ENCODE measurements at regions not wholly inside any gene's neighbourhood (a gene's known extent, or its start where the extent isn't known, plus 50 kb on each side); places are given as distances from the start of the nearest gene placed in this dataset.

DNA sequence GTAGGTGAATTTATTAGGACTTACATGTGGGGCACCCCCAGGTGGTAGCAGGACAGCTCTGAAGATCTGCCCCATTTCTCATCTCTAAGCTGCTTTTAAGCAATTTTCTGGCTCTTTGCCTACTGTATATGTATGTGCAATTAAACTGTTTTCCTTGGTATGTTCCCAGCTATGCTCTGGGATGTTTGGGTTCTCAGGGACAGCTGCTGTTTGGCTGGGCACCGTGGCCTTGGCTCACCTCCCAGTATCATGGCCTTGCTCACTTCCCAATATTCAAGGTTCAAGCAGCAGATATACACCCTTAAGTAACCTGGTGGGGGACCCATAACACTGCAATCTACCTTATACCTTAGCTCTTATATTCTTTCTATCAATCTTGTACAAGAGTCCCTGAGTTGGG lies 53.7 kb upstream of the KITLG start:
- no peak overlapping the region for H3K4me3 ChIP-seq (ENCODE audit: low read depth, low read length)
- DNase-seq = no peak
- Mint-ChIP-seq H3K27ac (ENCODE audit: unreplicated experiment) (peak overlapping the region; percentile 41), H3K4me3 (ENCODE audit: unreplicated experiment) (no peak overlapping the region), H3K36me3 (ENCODE audit: insufficient read depth, unreplicated experiment) (no peaks in the 10 kb centered on the region), H3K9me3 (ENCODE audit: unreplicated experiment) (peaks cover 12% of the 10 kb centered on the region), H3K27me3 (ENCODE audit: insufficient read depth, unreplicated experiment) (no peaks in the 10 kb centered on the region), H3K4me1 (ENCODE audit: low read depth, unreplicated experiment) (peaks cover 13% of the 10 kb centered on the region)
- CTCF ChIA-PET = no interaction called here
- intact Hi-C loops (cut with micrococcal nuclease; ENCODE audit: unreplicated experiment) = loop anchor here (10.0 kb wide), 1 partner anchor 291 kb away; no protein-coding TSS in a partner anchor
- no peaks in the 10 kb centered on the region for H3K27me3 ChIP-seq (replicated peaks; ENCODE audit: control insufficient read depth, insufficient read depth, low read length)
- POLR2A ChIA-PET = no interaction called here
- H3K36me3 ChIP-seq (ENCODE audit: control insufficient read depth, insufficient read depth, low read length) = no peaks in the 10 kb centered on the region
- no peaks in the 10 kb centered on the region for H3K9me3 ChIP-seq
- no TSS peak for BruUV-seq (replicated peaks)
- TF ChIP-seq, protein P1, sequence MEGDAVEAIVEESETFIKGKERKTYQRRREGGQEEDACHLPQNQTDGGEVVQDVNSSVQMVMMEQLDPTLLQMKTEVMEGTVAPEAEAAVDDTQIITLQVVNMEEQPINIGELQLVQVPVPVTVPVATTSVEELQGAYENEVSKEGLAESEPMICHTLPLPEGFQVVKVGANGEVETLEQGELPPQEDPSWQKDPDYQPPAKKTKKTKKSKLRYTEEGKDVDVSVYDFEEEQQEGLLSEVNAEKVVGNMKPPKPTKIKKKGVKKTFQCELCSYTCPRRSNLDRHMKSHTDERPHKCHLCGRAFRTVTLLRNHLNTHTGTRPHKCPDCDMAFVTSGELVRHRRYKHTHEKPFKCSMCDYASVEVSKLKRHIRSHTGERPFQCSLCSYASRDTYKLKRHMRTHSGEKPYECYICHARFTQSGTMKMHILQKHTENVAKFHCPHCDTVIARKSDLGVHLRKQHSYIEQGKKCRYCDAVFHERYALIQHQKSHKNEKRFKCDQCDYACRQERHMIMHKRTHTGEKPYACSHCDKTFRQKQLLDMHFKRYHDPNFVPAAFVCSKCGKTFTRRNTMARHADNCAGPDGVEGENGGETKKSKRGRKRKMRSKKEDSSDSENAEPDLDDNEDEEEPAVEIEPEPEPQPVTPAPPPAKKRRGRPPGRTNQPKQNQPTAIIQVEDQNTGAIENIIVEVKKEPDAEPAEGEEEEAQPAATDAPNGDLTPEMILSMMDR (IDR thresholded peaks at IDR 0.05; ENCODE audit: insufficient read depth in 1 of 2, low read depth in 1 of 2, low read length in 1 of 2, severe bottlenecking in 1 of 2, unreplicated experiment in 1 of 2) = no peak
- H3K4me1 ChIP-seq = peaks cover 6% of the 10 kb centered on the region; the same call in 1 of the 2 replicates

DNA sequence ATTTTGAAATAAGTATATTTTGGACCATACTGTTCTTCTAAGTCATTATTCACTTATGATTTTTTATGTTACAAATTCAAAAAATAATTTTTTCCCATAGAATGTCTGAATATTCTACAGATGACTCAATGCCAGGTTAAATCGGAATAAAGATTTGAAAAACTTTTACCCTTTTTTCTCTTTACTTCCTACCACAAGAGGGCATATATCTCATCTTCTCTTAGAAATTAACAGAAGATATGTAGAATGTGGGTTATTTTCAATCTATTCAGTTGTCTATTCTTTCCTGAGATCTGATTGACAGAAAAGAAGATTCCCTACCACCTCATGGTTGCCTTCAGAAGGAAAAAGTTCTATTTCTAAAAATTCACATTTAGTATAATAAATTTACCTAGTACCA lies 53.0 kb upstream of the KITLG start:
- ChIA-PET CTCF (no interaction called here), POLR2A (no interaction called here)
- peaks cover 6% of the 10 kb centered on the region; the same call in 1 of the 2 replicates for H3K4me1 ChIP-seq
- BruUV-seq (replicated peaks) = no TSS peak
- H3K9me3 Mint-ChIP-seq (ENCODE audit: unreplicated experiment) = peaks cover 12% of the 10 kb centered on the region
- no peaks in the 10 kb centered on the region for H3K36me3 ChIP-seq (ENCODE audit: control insufficient read depth, insufficient read depth, low read length)
- peaks cover 8% of the 10 kb centered on the region for H3K4me1 Mint-ChIP-seq (ENCODE audit: low read depth, unreplicated experiment)
- no peak for DNase-seq
- no peak overlapping the region for H3K27ac Mint-ChIP-seq (ENCODE audit: unreplicated experiment)
- no peak overlapping the region for H3K4me3 Mint-ChIP-seq (ENCODE audit: unreplicated experiment)
- H3K4me3 ChIP-seq (ENCODE audit: low read depth, low read length) = no peak overlapping the region
- TF ChIP-seq, protein P1 (IDR thresholded peaks at IDR 0.05; ENCODE audit: insufficient read depth in 1 of 2, low read depth in 1 of 2, low read length in 1 of 2, severe bottlenecking in 1 of 2, unreplicated experiment in 1 of 2) = peak; percentile 8 to 42
- intact Hi-C loops (cut with micrococcal nuclease; ENCODE audit: unreplicated experiment) = loop anchor here (1.0 to 10.0 kb wide), 2 partner anchors 291 to 360 kb away; no protein-coding TSS in a partner anchor
- H3K27me3 ChIP-seq (replicated peaks; ENCODE audit: control insufficient read depth, insufficient read depth, low read length) = no peaks in the 10 kb centered on the region
- H3K36me3 Mint-ChIP-seq (ENCODE audit: insufficient read depth, unreplicated experiment) = no peaks in the 10 kb centered on the region
- no peaks in the 10 kb centered on the region for H3K27me3 Mint-ChIP-seq (ENCODE audit: insufficient read depth, unreplicated experiment)
- H3K9me3 ChIP-seq = no peaks in the 10 kb centered on the region

DNA sequence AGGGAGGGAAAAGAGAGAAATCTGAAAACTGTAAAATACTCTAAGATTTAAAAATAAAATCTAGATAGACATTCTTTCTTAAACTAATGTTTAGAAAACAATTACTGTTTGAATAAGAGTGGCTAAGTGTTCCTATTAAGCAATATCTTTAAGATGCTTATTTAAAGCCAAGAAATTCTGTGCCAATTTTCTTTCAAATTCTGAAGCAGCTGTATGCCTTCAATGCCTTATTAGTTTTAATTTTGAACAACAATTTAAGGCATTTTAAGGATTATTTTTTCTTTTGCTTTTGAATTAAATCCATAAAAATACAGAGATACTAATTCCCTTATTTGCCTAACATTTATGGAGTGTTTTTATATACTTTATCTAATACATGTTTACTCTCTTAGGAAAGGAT lies 50.3 kb upstream of the KITLG start:
- Mint-ChIP-seq H3K27ac (ENCODE audit: unreplicated experiment) (no peak overlapping the region), H3K4me1 (ENCODE audit: low read depth, unreplicated experiment) (peaks cover 6% of the 10 kb centered on the region), H3K9me3 (ENCODE audit: unreplicated experiment) (peaks cover 21% of the 10 kb centered on the region), H3K4me3 (ENCODE audit: unreplicated experiment) (no peak overlapping the region), H3K27me3 (ENCODE audit: insufficient read depth, unreplicated experiment) (no peaks in the 10 kb centered on the region), H3K36me3 (ENCODE audit: insufficient read depth, unreplicated experiment) (no peaks in the 10 kb centered on the region)
- Histone ChIP-seq H3K9me3 (no peaks in the 10 kb centered on the region), H3K4me3 (ENCODE audit: low read depth, low read length) (no peak overlapping the region), H3K36me3 (ENCODE audit: control insufficient read depth, insufficient read depth, low read length) (no peaks in the 10 kb centered on the region), H3K27me3 (replicated peaks; ENCODE audit: control insufficient read depth, insufficient read depth, low read length) (no peaks in the 10 kb centered on the region), H3K4me1 (peaks cover 6% of the 10 kb centered on the region; the same call in 1 of the 2 replicates)
- ChIA-PET POLR2A (no interaction called here), CTCF (no interaction called here)
- no TSS peak for BruUV-seq (replicated peaks)
- intact Hi-C loops (cut with micrococcal nuclease; ENCODE audit: unreplicated experiment) = loop anchor here (10.0 kb wide), 1 partner anchor 294 kb away; no protein-coding TSS in a partner anchor
- no peak for DNase-seq
- TF ChIP-seq, protein P1 (IDR thresholded peaks at IDR 0.05; ENCODE audit: insufficient read depth in 1 of 2, low read depth in 1 of 2, low read length in 1 of 2, severe bottlenecking in 1 of 2, unreplicated experiment in 1 of 2) = no peak

Data from Caco-2 (cell line).